Smooth muscle cell of the brain vasculature (primary cell): ENCODE measurements at regions not wholly inside any gene's neighbourhood (a gene's known extent, or its start where the extent isn't known, plus 50 kb on each side); places are given as distances from the start of the nearest gene placed in this dataset.

ENCODE experiments used
- DNase-seq: peaks from one replicate; pipeline ENCODE4 v3.0.0-alpha.2; 2012; ENCODE audit warnings: low read depth, low spot score

DNA sequence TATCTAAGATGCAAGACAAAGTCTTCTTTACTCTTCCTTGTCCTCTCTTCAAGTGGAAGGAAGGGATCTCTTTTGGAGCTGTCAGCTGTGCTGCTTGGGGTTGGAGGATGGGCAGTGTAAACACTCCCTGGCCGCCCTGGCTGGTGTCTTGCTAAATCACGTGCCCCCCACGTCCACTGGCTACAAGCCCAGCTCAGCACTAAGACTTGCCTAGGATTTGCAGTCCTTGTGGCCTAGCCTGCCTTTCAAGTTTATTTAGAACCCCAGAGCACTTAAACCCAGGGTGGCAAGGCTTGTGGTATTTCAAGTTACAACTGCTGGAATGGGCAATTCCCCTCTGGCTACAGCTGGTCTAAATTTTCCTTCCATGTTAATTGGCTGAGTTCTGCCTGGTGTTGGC lies 272.4 kb upstream of the MYO3A start:
- DNase-seq: no peak

DNA sequence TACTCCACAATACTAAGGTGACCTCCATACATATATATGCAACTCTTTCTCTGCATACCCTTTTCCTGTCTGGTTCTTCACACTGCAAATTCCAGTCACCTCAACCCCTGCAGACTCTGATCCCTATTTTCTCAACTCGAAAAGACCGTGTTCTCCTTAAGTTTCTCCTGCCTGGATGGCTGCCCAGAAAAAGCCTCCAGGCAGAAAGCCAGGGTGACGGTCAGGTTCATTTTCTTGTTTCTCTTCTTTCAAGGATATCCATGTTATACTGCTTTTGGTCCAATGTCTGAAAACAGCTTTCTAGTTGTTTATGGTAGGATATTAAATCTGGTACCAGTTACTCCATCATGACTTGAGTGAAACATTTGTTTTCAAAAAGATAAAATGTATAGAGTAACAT lies 267.8 kb upstream of the MYO3A start:
- DNase-seq: no peak

DNA sequence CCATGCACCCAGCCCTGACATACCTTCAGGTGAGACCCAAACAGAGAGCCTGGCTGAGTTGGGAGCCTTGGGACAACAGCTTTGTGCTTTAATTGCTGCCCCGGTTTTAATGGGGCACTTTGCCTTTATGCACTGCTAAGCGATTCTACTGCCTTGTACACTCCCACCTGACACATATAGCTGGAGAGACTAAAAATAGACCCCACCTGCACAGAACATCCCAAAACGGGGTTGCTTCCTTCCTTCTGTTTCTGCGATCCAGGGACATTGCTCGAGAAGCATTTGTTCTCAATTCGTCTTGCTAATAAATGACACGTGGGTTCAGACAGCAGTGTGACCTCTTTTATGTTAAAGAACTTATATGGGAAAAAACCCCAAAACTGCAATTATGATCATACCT lies 258.8 kb upstream of the MYO3A start:
- DNase-seq: no peak

DNA sequence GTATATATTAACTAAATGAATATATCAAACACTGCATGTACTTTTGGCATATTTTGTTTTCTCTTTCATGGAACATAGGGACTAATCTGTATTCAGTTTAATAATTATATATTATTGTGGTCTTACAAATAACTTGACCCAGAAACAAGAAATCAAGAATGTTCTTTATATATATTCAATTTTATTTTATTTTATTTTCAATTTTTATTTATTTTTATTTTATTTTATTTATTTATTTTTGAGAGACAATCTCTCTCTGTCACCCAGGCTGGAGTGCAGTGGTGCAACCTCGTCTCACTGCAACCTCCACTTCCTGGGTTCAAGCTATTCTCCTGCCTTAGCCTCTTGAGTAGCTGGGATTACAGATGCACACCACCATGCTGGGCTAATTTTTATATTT lies 258.4 kb upstream of the MYO3A start:
- no peak for DNase-seq

DNA sequence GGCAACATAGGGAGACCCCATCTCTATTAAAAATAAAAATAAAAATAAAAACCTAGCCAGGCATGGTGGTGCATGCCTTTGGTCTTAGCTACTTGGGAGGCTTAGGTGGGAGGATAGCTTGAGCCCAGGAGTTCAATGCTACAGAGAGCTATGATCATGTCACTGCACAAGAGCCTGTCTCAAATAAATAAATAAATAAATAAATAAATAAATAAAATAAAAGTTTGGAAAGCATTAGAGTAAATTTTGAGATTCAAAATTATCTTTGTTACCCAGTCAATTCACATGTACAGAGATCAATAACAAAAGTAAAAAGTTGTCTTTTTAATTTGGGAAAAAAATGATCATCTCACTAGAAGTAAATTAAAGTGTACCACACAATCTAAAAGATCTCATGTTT lies 255.8 kb upstream of the MYO3A start:
- no peak for DNase-seq

DNA sequence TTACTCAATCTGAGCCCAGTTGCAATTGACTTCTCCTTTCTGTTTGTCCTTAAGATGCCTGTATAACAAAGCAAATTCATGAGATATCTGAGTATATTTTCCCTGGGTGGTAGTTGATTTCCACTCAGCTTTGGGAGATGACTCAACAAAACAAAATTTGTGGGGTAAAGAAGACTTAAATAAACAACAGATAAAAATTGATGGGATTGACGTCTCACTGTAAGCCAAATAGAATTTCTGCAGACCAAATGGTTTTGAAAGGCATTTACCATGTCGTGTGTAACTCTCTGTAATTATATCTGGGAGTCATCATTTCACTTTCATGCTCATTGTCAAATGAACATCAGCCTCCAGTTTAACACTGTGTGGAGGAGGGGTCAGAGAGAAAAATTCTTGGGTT lies 255.4 kb upstream of the MYO3A start:
- DNase-seq: no peak

DNA sequence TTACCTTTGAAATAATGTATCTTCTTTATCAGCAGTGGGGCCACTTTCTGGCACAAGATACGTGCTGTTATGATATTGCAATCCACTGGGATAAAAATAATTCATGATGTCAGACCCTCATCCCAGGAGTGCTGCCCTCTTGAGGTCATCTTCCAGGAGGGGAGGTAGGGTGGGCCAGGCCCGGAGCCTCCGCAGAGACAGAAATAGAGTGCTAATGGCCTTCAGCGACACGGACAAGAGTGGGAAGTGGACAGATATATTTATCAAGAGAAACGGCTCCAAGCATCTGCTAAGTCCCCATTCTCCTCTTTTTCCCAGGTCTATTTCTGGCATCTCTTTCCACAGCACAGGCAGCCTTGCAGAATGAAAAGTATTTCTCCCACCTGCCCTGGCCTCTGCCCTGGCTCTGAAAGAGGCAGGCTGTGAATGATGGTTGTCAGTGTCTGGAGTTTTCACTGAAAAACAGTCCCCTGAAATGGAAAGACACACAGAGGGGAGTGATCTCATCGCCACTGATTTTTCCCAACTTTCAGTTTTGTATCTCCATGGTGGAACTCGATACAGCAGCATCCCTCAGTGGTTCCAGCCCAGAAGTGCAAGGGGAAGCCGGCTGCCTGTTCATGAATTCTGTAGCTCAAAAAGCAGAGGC lies 251.7 kb upstream of the MYO3A start:
- DNase-seq: no peak

DNA sequence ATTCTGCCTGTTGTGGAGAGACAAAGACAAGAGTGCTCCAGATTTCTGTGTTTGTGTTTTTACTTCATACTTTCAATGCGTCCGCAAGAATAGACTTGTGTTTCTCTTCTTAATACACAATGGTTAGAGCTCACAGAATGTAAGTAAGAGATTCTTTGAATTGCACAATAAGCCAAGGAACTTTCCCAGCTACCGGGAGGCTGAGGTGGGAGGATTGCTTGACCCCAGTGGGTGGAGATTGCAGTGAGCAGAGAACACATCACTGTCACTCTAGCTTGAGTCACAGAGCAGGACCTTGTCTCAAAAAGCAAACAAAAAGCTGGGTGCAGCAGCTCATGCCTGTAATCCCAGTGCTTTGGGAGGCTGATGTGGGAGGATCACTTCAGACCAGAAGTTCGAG lies 250.7 kb upstream of the MYO3A start:
- no peak for DNase-seq

DNA sequence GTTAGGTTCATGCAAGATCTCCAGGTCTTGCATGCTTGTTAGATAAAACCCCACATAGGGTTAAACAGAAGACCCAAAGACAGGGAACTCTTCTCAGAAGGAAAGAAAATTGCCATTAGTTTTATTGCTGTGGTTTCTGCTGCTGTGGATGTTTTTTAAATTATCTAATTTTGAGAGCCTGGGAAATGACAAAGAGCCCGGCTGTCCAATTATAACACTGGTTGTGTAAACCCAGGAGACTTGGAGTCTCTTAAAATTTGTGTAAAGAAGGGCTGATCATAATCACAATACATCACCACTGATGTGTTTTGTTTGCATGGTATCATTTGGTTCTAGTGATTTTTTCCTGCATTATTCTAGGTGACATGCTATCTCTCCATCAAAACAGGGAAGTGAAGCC lies 246.5 kb upstream of the MYO3A start:
- no peak for DNase-seq

DNA sequence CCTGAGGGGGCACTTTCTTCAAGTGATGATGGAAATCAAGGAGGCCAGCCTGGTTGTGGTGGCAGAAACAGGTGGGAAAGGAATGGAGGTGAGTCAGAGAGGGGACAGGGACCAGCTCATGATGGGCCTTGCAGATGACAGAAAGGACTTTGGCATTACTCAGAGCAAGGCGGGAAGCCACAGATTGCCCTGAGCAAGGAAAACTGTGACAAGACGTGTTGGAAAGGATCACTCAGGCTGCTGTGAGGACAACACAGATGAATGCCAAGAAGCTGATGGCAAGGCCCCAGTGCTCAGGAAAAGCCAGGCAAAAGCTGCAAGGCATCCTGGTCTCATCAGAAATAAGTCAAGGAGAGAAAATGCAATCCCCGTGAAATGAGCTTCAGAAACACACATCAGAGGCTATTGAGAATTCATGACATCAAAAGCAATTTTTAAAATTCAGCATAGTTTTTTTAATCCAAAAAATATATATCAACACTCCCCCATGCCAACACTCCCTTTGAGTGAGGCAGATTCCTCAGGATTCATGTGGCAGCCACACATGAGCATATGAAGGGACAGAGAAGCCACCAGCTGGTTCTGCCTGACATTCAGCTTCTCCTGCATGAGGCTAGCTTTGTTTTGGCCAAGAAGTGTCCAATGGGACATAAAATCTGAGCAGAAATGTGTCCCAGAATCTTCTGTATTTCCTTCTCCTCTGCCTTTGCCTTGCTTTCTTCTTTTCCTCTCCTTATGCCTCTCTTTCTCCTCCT lies 244.5 kb upstream of the MYO3A start:
- DNase-seq: no peak

DNA sequence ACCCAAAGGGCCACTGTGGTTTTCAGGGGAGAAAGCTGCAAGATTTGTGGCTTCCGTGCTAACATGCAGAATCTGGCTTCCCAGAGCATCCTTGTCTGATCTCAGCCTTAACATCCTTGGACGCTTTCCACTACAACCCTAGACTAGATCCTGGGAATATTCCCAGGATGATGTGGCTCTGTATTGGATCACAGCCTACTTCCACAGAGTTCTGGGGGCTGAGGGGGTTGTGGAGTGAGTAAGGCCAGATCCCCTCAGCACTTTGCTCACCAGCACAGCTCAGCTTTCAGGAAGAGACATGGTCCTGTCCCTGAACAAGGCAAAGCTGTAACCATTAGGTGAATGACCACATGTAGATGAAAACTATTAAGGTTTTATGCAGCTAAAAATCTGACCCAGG lies 241.3 kb upstream of the MYO3A start:
- DNase-seq: no peak

DNA sequence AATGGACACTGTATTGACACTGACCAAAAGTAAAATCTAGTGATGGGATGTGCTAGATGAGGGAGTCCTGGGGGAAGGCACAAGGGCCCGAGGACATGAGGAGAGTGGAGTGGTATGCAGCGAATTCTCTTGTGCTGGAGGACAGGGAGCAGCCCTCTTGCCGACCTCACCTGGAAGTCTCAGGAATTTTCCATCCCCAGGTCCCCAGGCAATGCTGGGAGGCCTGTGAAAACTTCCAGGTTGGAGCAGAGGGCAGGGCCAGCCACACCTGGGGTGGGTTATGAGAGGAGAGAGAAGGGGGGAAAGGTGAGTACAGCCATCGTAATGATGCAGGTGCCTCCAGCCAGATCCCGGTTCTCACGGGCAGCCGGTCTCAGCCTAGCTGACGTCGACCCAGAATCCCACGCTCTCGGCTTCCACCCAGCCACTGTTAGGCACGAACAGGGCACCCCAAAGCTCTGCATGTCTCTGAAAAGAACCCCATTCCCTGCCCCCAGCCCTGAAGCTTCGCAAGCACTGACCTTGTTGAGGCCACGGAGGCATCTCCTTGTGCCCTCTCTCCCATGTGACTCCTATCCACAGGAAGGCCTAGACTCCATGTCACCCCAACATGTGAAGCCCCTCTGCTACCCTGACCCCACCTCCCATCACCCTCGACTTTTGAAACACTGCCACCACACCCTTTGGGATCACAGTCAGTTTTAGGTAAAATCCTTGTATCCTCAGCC lies 239.7 kb upstream of the MYO3A start:
- DNase-seq: no peak

DNA sequence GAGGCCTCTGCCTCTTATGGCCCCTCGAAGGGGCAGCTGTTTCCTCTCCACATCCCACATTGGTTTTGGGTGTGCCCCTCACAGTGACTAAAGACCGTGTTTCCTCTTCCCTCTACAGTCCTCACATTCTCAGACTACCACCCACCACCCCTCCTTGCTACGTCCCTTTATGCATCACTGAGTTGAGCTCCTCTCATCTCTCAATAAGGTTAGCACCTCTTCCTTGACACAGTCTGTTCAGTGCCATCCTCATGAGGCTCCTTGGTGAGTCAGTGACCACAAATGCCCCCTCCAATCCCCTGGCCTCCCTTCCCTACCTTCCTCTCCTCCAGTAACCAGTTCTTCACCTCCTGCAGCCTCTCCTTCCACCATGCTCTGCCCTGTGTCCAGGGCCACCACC lies 239.1 kb upstream of the MYO3A start:
- no peak for DNase-seq

DNA sequence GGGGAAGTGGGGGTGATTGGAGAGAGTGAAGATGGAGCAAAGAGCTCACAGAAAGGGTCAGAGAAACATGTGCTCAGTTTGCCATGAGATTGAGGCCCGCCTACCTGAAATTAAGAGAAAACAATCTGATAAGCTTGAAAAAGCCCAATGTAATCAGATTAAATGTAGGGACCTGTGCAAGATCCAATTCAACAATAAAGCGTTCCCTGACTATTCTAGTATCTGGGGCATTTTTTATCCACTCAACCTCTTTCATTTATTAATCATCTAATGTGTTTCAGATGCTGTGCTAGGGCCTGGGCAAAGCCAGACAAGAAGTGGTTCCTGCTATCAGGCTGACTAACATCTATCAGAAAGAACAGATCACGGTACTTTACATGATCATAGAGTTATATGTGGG lies 238.4 kb upstream of the MYO3A start:
- no peak for DNase-seq

DNA sequence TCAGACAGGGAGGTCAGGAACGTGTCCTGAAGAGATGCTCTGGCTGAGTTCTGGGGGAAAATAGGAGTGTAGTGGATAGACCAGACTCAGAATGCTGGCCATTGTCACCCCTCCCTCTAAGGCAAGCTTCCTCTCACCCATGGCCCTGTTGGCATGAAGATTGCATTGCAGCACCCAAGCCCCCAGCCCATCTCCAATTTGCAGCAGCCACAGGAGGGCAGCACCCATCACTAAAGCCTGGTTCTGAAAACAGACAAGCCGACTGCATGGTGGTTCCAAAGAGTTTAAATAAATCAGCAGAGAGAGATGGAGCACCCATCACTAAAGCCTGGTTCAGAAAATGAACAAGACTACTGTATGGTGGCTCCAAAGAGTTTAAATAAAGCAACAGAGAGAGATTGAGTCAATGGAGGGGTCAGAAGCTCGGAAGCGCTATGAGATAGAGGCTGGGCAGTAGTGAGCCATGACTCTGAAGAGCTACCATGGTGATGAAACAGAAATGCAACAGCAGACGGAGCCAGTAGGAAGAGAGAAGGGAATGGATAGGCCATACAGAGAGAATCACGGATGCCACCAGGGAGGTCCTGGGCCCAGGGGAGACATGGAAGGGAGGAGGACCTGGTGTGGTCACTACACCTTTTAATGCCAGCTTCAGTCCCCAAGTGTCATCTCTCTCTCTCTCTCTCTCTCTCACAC lies 237.9 kb upstream of the MYO3A start:
- no peak for DNase-seq

DNA sequence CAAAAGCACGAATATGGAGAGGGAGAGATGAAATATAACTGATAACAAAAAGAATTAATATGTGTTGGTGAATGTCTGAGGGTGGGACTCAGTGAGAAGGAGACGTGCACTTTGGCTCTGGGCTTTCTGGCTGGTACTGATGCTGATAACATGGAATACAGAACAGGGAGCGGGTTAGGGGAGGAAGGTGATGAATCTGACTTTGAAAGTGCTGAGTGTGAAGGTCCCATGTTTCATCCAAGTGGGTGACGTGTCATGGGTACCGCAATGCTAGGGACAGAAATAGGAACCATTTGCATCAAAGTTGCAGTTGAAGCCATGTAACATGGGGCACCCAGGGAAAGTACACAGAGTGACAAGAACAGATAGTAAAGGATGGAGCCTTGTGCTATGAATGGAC lies 236.6 kb upstream of the MYO3A start:
- no peak for DNase-seq

DNA sequence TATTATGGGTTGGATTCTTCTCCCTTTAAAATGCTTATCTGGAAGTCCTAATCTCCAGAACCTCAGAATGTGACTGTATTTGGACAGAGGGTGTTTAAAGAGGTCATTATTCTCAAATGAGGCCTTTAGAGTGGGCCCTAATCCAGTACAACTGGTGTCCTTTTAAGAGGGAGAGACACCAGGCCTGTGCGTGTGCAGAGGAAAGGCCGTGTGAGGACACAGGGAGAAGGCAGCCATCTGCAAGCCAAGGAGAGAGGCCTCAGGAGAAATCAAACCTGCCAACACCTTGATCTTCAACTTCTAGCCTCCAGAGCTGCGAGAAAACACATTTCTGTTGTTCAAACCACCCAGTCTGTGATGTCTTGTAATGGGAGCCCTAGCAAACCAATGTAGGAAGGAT lies 235.4 kb upstream of the MYO3A start:
- no peak for DNase-seq

DNA sequence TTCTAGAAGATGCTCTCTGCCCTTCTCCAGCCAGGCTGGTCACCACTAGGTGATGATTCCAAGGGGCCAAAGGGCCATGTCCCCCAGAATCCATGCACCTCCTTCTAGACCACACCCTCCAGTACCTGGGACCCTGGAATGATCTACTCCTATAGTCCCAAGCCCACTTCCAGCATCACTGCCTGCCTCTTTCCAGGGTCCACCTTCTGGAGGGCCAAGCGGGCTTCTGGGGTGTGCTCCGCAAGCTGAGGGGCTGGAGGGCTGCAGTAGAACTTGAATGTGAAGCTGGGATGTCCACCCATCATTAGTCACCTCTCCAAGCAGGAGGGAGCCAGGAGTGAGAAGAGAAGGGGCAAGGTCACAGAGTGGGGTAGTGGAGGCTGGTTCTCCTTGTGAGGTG lies 234.4 kb upstream of the MYO3A start:
- DNase-seq: no peak

DNA sequence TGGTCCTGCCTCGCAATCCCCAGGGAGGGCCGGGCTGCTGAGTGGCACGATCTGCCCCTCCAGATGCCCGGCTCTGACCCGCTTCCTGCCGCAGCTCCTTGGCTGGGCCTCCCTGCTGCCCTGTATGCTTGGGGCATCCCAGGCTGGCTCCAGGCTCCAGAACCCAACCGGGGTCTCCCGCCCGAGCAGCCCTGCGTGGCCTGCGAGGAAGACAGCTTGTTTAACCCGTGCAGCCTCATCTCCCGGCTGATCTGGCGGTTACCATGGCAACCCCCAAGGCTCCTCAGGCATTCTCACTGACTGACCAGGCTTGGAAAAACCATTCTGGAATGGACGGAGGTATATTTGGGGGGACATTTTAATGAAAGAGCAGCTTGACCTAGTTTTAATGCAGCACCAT lies 232.4 kb upstream of the MYO3A start:
- DNase-seq: no peak

DNA sequence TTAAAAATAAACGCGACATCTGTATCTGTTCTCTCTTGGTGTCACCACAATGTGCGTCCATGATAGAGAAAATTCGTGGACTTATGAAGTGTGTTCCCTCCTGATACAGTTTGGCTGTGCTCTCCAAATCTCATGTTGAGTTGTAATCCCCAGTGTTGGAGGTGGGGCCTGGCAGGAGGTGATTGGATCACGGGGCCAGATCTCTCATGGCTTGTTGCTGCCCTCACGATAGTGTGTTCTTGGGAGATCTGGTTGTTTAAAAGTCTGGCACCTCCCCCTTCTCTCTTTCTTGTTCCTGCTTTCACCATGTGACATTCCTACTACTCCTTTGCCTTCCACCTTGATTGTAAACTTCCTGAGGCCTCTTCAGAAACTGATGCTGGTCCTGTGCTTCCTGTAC lies 229.4 kb upstream of the MYO3A start:
- no peak for DNase-seq

DNA sequence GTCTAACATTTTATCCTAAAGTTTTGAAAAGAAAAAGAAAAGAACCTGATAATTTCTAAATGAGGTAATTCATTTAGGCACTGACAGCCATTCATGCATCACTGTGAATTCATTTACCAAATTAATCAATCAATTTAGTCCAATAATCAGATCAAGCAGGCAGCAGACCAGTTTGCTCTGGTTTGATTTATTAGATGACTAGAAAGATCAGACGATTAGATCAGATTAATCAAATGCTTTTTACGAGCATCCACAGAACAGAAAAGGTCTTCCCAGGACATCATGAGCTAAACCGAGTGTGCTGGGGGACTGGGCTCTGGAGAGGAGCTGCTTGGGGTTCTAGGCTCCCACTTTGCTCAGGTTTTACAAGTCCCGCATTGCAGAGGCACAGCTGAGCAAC lies 226.5 kb upstream of the MYO3A start:
- no peak for DNase-seq

DNA sequence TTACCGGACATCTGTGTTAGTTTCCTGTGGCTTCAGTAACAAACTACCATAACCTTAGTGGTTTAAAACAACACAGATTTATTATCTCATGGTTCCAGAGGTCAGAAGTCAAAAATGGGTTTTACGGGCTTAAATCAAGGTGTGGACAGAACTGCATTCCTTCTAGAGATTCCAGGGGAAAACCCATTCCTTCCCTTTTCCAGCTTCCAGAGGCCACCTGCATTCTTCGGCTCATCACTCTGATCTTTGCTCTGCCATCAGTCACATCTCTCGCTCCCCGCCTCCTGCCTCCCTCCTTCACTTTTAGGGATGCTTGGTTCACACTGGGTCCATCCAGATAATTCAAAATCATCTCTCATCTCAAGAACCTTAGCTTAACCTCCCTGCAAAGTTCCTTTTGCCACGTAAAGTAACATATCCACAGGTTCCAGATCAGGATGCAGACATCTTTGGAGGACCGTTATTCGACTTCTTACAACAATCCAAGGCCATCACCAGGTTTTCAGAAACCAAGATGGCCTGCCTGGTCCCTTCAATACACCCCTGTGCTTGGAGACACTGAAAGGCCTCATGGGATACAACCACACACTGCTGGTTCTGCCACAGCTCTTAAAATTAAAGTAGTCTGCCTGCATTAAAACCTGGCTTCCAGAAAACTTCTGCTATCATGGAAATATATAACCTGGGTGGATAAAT lies 225.9 kb upstream of the MYO3A start:
- DNase-seq: no peak
